ENCODE measurements at regions not wholly inside any gene's neighbourhood (a gene's known extent, or its start where the extent isn't known, plus 50 kb on each side); places are given as distances from the start of the nearest gene placed in this dataset.
A peak's percentile ranks its signal among the peaks of the same experiment; 100 is the strongest.

- Histone ChIP-seq H4K20me1 (replicated peaks in 1 of 2; ENCODE audit: control insufficient read depth in 1 of 2, insufficient read depth in 2 of 2, low read length in 2 of 2) (peaks cover 0 to 1% of the 10 kb centered on the region in 2 experiments), H3K9ac (replicated peaks in 1 of 4; ENCODE audit: extremely low read depth in 1 of 4, low read depth in 3 of 4, low read length in 3 of 4) (no peak overlapping the region), H3K27me3 (replicated peaks in 1 of 4; ENCODE audit: control insufficient read depth in 3 of 4, extremely low read depth in 1 of 4, insufficient read depth in 3 of 4, low read length in 3 of 4) (no peaks in the 10 kb centered on the region; a peak in 1 of 7 replicates), H2BK12ac (ENCODE audit: low read depth, low read length) (no peak overlapping the region), H2BK20ac (ENCODE audit: low read length) (no peak overlapping the region), H3K9me3 (ENCODE audit: insufficient read depth in 2 of 2, low read depth in 1 of 2, low read length in 1 of 2) (peaks cover 12 to 15% of the 10 kb centered on the region in 2 experiments), H3K79me2 (ENCODE audit: control insufficient read depth in 1 of 2, insufficient read depth in 2 of 2, low read length in 2 of 2) (no peaks in the 10 kb centered on the region), H2AK5ac (ENCODE audit: low read depth, low read length) (no peak overlapping the region), H4K91ac (replicated peaks; ENCODE audit: insufficient read length, low read length) (no peak overlapping the region), H2BK5ac (ENCODE audit: low read depth, low read length) (no peak overlapping the region), H3K4me2 (ENCODE audit: insufficient read depth in 1 of 2, low read depth in 2 of 2, low read length in 2 of 2) (no peak overlapping the region), H3K4me1 (replicated peaks in 1 of 4; ENCODE audit: control insufficient read depth in 3 of 4, insufficient read depth in 4 of 4, low read length in 3 of 4) (no peaks in the 10 kb centered on the region), H3K14ac (ENCODE audit: insufficient read length) (no peak overlapping the region), H3K56ac (replicated peaks; ENCODE audit: insufficient read length, low read depth, low read length) (no peak overlapping the region), H3K36me3 (ENCODE audit: control insufficient read depth in 2 of 4, insufficient read depth in 4 of 4, low read length in 3 of 4) (no peaks in the 10 kb centered on the region), H3K23ac (ENCODE audit: insufficient read length) (no peak overlapping the region), H3K4ac (replicated peaks; ENCODE audit: insufficient read length, low read depth, low read length) (no peak overlapping the region), H2BK15ac (ENCODE audit: low read length) (no peak overlapping the region), H4K5ac (ENCODE audit: insufficient read length, low read depth, low read length) (no peak overlapping the region), H2BK120ac (replicated peaks; ENCODE audit: low read depth, low read length) (no peak overlapping the region), H3K4me3 (ENCODE audit: extremely low read depth in 1 of 4, insufficient read depth in 2 of 4, low read depth in 3 of 4, low read length in 4 of 4) (no peak overlapping the region), H3K23me2 (ENCODE audit: low read depth, low read length) (peaks cover 2% of the 10 kb centered on the region), H4K8ac (ENCODE audit: extremely low read depth, insufficient read depth, low read length) (no peak overlapping the region), H2AFZ (ENCODE audit: low read length) (peak overlapping the region; percentile 33; the same call in 1 of the 2 replicates), H3K79me1 (ENCODE audit: low read depth, low read length) (no peaks in the 10 kb centered on the region), H3K27ac (ENCODE audit: low read depth, low read length) (no peak overlapping the region), H3K18ac (ENCODE audit: extremely low read depth, low read length) (no peak overlapping the region)
- FAIRE-seq (no peak), DNase-seq (ENCODE audit: low read depth in 1 of 2, low spot score in 2 of 2) (no peak)
- 75% methylated on average over 4 of the region's 4 CpGs; no CpG with 5 or more reads in 1 of the 2 experiments for WGBS, 2 experiments (ENCODE audit: extremely low coverage in 1 of 2, insufficient coverage in 1 of 2, insufficient read length in 1 of 2, insufficient replicate concordance in 2 of 2, low coverage in 1 of 2, low lambda C conversion rate in 2 of 2, missing lambda C conversion rate in 1 of 2)
- no peak for TF ChIP-seq EP300 (IDR thresholded peaks at IDR 0.05; ENCODE audit: borderline replicate concordance in 1 of 2, low read depth in 2 of 2, low read length in 2 of 2)
- no peak for TF ChIP-seq TCF12 (IDR thresholded peaks at IDR 0.05; ENCODE audit: low read depth, low read length)
- no peak for TF ChIP-seq CBX8 (IDR thresholded peaks at IDR 0.05; ENCODE audit: borderline replicate concordance, low read depth, low read length)
- no peak for TF ChIP-seq SUZ12 (IDR thresholded peaks at IDR 0.05; ENCODE audit: low read length)
- POLR2A ChIA-PET (ENCODE audit: partially characterized antibody): no interaction called here
- CTCF ChIA-PET (ENCODE audit: partially characterized antibody): interaction anchor here (0.6 to 4.6 kb wide), 8 partner anchors 17 to 235 kb away, joined by 3 to 33 read pairs (median 4); no protein-coding TSS in a partner anchor
Measured at GRCh38 chr13:111050539-111050879, 64.6 kb upstream of the ARHGEF7 start.

Measured in H1 (cell line).